PFSK-1 (cell line): ENCODE measurements at regions not wholly inside any gene's neighbourhood (a gene's known extent, or its start where the extent isn't known, plus 50 kb on each side); places are given as distances from the start of the nearest gene placed in this dataset.

Source experiments
- POLR2AphosphoS5 ChIP-seq: IDR thresholded peaks from 2 replicates; pipeline ENCODE4 v1.6.1; 2012; ENCODE audit warnings: low read depth, mild to moderate bottlenecking, control low read depth, low read length, moderate library complexity
- REST ChIP-seq, 2 experiments: IDR thresholded peaks; 2 replicates each; pipeline versions ENCODE4 v1.6.1 to v1.8.0; 2011 to 2012; ENCODE audit warnings: low read depth in 2 of 2, low read length in 2 of 2, control low read depth in 1 of 2, inconsistent platforms in 1 of 2, mild to moderate bottlenecking in 1 of 2, moderate library complexity in 1 of 2; ENCODE audit not compliant: insufficient read depth in 1 of 2
- SIN3A ChIP-seq: IDR thresholded peaks from 2 replicates; pipeline ENCODE4 v1.6.1; 2012; ENCODE audit warnings: mild to moderate bottlenecking, low read length, moderate library complexity, borderline replicate concordance; ENCODE audit not compliant: insufficient read depth
- TAF1 ChIP-seq: IDR thresholded peaks from 2 replicates; pipeline ENCODE4 v1.6.1; 2012; ENCODE audit warnings: low read length, control low read depth, borderline replicate concordance; ENCODE audit not compliant: insufficient read depth

GRCh38 chr13:80754441-80754840, 413.5 kb upstream of the SPRY2 start:
- TF ChIP-seq REST (IDR thresholded peaks at IDR 0.05; ENCODE audit: insufficient read depth in 1 of 2, low read depth in 2 of 2, low read length in 2 of 2) (no peak), SIN3A (no peak), POLR2AphosphoS5 (no peak), TAF1 (no peak)
